Stimulated activated CD4-positive, alpha-beta T cell treated with anti-CD3 and anti-CD28 coated beads, Interleukin-4, amount 100 ng/mL, for 4 hours (primary cell): ENCODE measurements at regions not wholly inside any gene's neighbourhood (a gene's known extent, or its start where the extent isn't known, plus 50 kb on each side); places are given as distances from the start of the nearest gene placed in this dataset.

ENCODE experiments used
- DNase-seq, 2 experiments: peaks; one replicate each; pipeline ENCODE4 v3.0.0-alpha.2; 2020

- no peak for DNase-seq
These were observed 554.0 kb downstream of the RIT2 start for GRCh38 chr18:42561521-42561920.

GRCh38 chr18:42563995-42564394 lies 551.5 kb downstream of the RIT2 start:
- no peak for DNase-seq

- DNase-seq: no peak
These were observed 550.7 kb downstream of the RIT2 start for GRCh38 chr18:42564761-42565160.

DNA sequence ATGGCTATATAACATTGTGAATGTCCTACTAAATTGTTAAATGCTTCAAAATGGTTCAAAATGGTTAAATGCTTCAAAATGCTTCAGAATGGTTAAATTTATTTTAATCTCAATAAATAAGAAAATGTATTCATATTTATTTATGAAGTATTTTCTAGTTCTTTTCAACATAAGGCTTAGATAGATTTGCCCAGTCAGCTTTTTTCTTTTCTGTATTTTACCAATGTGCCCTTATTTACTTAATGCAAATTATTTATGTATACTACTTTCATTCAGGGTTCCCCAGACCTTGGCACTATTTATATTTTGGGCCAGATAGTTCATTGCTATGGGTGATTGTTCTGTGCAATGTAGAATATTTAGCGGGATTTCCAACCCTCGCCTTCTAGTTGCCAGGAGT lies 546.7 kb downstream of the RIT2 start:
- no peak for DNase-seq

DNA sequence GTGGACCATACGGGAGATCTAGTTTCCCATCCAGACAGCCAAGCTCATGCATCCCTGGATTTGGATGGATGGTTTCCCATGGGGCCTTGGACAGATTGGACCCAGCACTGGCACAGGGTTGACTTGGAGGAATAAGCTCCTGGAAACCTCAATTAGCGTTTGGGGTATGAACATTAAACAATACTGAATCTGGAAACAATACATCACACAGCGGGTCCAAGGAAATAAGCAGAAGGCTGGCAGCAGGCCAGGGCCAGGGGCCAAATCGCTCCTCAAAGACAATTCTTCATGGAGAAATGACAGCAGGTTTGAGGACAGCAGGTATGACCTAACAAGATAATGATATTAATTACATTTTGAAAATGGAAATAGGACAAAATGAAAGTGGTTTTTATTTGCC lies 540.6 kb downstream of the RIT2 start:
- DNase-seq: no peak

DNA sequence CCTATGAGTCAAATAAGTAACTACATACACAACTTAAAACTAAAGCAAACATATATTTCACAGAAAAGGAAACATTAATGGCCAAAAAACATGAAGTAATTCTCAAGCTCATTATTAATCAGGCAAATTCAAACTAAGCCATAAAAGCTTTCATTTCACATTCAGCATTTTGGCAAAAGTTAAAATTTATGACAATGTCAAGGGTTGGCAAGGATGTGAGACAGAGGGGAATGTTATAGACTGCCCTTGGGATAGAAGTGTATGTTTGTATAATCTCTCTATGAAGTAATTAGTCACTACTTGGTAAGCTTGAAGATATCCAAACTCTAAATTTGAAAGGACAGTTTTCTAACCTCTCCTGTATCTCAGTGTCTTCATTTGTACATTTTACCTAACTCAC lies 539.4 kb downstream of the RIT2 start:
- no peak for DNase-seq

DNA sequence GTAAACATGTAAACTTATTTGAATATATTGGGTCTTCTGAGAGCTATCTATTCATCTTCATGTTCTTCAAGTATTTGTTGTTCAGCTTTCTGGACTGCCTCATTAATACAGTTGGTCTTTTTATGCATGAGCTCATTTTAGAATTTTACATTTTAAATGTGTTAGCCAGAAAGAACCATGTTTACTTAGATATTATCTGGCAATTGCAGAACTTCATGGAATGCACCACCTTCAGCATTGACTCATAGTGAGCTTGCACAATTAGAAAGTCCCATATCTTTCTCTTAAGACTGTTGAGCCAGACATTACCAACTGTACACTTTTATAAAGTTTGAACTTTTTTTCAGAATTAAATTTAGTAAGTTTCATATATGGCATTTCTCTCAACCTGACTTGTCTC lies 536.7 kb downstream of the RIT2 start:
- DNase-seq: no peak

- no peak for DNase-seq
These were observed 533.2 kb downstream of the RIT2 start for GRCh38 chr18:42582266-42582665.

DNA sequence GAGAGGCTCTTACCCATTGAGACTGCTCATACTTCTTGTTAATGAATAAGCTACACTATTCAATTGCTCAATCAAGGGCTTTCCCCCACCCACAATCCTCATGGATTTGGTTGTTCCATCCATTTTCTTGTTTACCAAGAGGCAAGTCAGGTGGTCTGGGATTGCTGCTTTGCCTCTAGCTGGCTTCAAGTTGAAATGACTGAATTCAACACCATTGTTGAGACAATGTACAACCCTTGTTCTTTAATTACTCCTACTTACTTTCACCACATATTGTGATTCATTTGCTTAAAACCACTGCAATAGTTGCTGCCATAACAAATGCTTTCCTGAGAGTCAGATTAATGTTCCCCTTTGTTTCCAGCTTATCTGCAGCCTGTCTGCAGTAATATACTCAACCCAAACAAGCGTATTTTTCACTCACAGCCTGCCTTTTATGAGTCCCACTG lies 532.2 kb downstream of the RIT2 start:
- DNase-seq: no peak

DNA sequence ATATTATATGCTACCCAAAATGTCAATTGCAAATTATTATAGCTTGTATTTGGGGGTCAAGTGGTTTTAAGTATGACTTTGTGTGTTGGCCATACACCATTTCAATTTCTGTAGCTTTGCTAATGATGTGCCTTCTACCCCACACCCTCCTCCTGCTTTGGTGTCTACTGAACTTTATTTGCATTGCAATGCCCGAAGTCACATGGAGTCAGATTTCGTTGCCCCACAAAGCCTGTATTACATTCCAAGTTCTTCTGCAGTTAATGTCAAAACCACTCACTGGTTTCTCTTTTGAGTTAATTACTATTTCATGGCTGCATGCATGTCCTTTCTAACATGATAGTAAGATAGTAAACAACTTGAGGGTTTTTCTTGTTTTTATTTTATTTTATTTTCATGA lies 528.9 kb downstream of the RIT2 start:
- DNase-seq: no peak

DNA sequence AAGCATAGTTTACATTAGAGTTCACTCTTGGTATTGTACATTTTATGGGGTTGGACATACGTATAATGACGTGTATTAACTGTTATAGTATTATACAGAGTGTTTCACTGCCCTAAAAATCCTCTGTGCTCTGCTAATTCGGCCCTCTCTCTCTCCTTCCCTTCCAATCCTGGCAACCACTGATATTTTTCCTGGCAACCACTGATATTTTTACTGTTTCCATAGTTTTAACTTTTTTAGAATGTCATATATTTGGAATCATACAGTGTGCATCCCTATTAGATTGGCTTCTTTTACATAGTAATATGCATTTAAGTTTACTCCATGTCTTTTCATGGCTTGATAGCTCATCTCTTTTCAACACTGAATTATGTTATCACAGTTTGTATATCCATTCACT lies 526.7 kb downstream of the RIT2 start:
- no peak for DNase-seq

GRCh38 chr18:42604820-42605219 lies 510.7 kb downstream of the RIT2 start:
- no peak for DNase-seq

DNA sequence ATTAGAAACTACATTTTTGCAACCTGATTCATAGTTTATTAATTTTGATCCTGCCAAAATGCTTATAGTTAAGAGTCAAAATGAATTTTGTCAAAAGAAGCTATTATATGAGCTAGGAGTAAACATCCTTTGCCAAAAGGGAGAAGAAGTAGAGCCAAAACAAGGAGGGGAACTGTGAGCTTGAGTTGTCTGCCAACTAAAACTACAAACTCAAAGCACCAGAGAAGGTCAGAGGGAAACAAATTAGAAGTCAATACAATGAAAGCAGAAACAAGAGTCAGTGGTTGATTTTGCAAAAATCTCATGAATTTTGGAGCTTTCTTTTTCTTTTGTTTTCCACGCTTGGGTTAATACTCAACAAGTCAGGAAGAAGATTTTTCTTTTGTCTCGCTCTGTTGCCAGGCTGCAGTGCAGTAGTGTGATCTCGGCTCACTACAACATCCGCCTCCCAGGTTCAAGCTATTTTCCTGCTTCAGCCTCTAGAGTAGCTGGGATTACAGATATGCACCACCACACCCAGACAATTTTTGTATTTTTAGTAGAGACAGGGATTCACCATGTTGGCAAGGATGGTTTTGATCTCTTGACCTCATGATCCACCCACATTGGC lies 508.5 kb downstream of the RIT2 start:
- no peak for DNase-seq

DNA sequence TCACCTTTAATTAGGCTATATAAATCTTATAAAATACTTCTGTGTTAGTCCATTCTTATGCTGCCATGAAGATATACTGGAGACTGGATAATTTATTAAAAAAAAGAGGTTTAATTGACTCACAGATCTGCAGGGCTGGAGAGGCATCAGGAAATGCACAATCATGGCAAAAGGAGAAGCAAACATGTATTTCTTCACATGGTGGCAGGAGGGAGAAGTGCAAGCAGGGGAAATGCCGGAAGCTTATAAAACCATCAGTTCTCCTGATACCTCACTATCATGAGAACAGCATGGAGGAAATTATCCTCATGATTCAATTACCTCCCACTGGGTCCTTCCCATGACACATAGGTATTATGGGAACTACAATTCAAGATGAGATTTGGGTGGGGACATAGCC lies 504.4 kb downstream of the RIT2 start:
- DNase-seq: no peak

DNA sequence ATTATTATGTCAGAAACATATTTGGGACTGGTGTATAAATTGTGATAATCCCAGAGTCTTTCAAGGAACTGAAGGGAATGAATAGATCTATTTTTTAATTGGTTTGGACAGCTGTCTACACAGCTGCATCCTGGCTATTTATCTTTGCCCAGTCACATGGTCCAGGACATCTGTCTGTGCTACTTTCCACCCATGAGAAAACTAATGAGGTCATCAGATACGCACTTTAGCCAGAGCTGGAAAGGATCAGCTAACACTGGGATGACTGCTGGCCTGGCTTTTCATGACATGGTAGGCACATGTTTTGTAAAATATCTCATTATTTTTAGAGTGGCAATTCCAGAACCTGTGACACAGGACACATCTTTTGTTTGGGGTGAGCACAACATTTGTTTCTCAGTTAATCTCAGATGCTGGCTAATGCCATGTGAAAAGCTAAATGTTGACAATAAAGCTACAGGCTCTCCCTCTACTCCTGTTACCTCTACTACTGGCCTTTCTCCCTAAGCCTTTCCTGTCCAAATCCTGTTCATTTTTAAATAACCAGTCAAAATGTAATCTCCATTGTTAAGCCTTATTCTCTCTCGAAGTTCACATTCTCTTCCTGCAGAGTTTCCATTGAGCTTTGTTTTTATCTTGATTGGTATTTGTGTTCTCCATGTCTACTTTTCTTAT lies 500.7 kb downstream of the RIT2 start:
- DNase-seq: no peak

GRCh38 chr18:42617221-42617620 lies 498.3 kb downstream of the RIT2 start:
- no peak for DNase-seq

DNA sequence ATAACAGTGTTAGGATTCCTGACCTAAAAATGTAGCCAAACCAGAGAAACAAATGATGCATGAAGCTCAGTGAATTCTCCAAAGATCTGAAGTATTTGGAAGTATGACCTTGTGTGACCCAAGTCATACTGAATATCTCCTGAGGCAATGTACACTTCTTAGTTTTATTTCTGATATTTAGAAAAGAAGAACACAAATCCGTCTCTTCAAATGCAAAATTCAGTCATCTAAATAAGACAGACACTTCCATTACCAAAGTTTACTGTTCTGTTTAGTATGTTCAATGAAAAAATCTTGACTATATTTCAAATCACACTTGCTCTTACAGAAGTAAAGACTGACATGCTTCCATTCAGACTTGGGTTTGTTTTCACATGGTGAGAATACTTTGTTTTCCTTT lies 495.7 kb downstream of the RIT2 start:
- no peak for DNase-seq

GRCh38 chr18:42620657-42621056 lies 494.8 kb downstream of the RIT2 start:
- no peak for DNase-seq

- DNase-seq: no peak
These were observed 491.6 kb downstream of the RIT2 start for GRCh38 chr18:42623935-42624334.

DNA sequence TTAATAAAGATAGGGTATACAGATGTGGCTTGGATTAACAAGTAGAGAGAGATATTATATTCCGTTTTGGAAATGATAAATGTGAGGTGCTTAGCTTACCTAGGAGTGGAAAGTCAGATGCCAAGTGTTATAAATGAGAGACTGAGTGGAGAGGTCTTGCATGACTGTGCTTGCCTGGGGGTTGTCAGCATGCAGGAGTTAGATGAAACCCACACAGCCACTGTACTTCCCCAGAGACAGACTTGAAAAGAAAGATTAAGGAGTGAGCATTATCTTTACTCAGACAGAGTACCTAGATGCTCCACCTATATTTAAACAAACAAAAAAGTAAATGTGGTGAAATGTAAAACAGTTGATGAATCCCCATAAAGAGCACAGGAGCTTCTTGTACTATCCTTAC lies 482.7 kb downstream of the RIT2 start:
- DNase-seq: no peak

GRCh38 chr18:42635378-42636048 lies 480.0 kb downstream of the RIT2 start:
- no peak for DNase-seq

DNA sequence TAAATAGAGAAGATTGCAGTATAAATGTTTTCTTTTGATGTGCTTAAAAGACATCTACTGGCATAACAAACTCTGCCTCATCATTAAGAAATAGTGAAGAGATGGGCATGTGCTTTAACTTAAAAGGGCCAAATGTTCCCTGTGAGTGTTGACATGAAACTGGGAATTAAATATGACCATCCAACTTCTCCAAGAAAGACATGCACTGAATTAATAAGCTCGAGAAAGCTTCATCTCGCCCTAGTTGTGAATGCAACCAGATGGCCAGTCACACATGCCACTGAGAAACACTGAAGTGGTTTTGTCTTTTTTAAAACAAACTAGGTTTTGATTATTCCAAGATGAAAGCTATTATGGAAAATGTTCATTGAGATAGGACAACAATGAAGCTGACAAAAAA lies 479.2 kb downstream of the RIT2 start:
- DNase-seq: no peak

DNA sequence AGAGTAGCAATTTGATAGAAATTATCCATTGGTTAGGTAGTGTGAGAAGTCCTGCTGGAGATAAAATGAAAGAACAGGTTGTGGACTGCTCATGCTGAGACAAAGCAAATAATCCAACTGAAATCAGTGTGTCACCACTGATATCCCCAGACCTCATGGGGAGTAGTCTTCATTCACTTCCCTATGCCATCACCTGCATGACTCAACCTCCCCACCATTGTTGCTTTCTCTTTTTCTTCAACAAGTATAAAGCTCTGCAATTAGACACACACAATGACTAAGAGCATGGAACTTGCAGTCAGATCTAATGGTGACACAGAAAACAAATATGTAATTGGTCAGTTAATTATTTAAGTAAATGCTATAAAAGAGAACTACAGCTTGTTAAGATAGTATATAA lies 475.3 kb downstream of the RIT2 start:
- no peak for DNase-seq

DNA sequence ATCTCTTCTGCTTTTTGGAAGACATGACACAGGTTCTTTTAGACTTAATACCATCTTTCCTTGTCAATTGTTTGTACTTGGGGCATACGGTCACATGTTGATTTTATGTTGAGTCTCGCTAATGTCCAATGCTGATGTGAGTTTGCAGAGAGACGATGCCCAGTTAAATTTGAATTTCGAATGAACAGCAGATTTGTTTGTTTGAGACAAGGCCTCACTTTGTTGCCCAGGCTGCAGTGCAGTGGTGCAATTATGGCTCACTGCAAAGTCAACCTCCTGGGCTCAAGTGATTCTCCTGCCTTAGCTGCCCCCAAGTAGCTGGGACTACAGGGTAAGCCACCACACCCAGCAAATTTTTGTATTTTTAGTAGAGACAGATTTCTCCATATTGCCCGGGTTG lies 473.5 kb downstream of the RIT2 start:
- no peak for DNase-seq

- DNase-seq: no peak
These were observed 470.8 kb downstream of the RIT2 start for GRCh38 chr18:42644729-42645131.
